DND-41 (cell line): ENCODE measurements at regions not wholly inside any gene's neighbourhood (a gene's known extent, or its start where the extent isn't known, plus 50 kb on each side); places are given as distances from the start of the nearest gene placed in this dataset.
"Not testable (repeated sequence)": the region's sequence is repeated elsewhere in the genome, so short reads cannot be mapped to it uniquely, and the experiment has no call there.

ENCODE experiments used
- CTCF ChIP-seq: IDR thresholded peaks from 2 replicates; pipeline ENCODE4 v1.5.1; 2012; ENCODE audit warnings: borderline replicate concordance, low read length, moderate library complexity, mild to moderate bottlenecking; ENCODE audit not compliant: poor library complexity, severe bottlenecking; ENCODE audit errors: extremely low read depth
- EZH2 ChIP-seq: IDR thresholded peaks from 3 replicates; pipeline ENCODE4 v1.6.1; 2012; ENCODE audit warnings: borderline replicate concordance, low read depth, mild to moderate bottlenecking, moderate library complexity, low read length, inconsistent platforms; ENCODE audit not compliant: severe bottlenecking

- TF ChIP-seq CTCF, EZH2: not testable (repeated sequence)
Measured at GRCh38 chr3:125864532-125864931, 104.4 kb upstream of the ROPN1B start.
